Lung (tissue), 11 donors: ENCODE measurements at regions not wholly inside any gene's neighbourhood (a gene's known extent, or its start where the extent isn't known, plus 50 kb on each side); places are given as distances from the start of the nearest gene placed in this dataset.

Experiments
- ATAC-seq: fragments of 200-7000 bp; cut with Tn5 transposase; one replicate; pipeline ENCODE4 v1.9.1; 2020; ENCODE audit warnings: moderate number of reproducible peaks; ENCODE audit not compliant: insufficient read depth, low FRiP score
- DNase-seq, 3 donors: peaks; one replicate each; pipeline ENCODE4 v3.0.0-alpha.2; 2013 to 2017
- H3K27ac ChIP-seq, 2 donors: one replicate each; pipeline ENCODE4 v1.5.1; 2013; ENCODE audit warnings: mild to moderate bottlenecking in 2 of 2, moderate library complexity in 2 of 2, control low read depth in 1 of 2, inconsistent platforms in 1 of 2, low read depth in 1 of 2, low read length in 1 of 2
- H3K27me3 ChIP-seq, 3 donors: one replicate each; pipeline ENCODE4 v1.5.1; 2013; ENCODE audit warnings: low read length in 2 of 3; ENCODE audit not compliant: control insufficient read depth in 3 of 3, insufficient read depth in 3 of 3
- H3K36me3 ChIP-seq, 4 donors: one replicate each; pipeline ENCODE4 v1.5.1; 2013; ENCODE audit warnings: low read length in 4 of 4, mild to moderate bottlenecking in 1 of 4, moderate library complexity in 1 of 4; ENCODE audit not compliant: control insufficient read depth in 4 of 4, insufficient read depth in 4 of 4
- H3K4me1 ChIP-seq, 5 donors: one replicate each; pipeline ENCODE4 v1.5.1; 2013; ENCODE audit warnings: low read length in 5 of 5, mild to moderate bottlenecking in 2 of 5, moderate library complexity in 1 of 5; ENCODE audit not compliant: control insufficient read depth in 5 of 5, insufficient read depth in 5 of 5
- H3K4me3 ChIP-seq: one replicate; pipeline ENCODE4 v1.5.1; 2013; ENCODE audit warnings: mild to moderate bottlenecking, control low read depth, moderate library complexity
- H3K9ac ChIP-seq, 2 donors: one replicate each; pipeline ENCODE4 v1.5.1; 2013; ENCODE audit warnings: low read length in 2 of 2, control low read depth in 1 of 2; ENCODE audit not compliant: insufficient read depth in 1 of 2
- H3K9me3 ChIP-seq, 4 donors: one replicate each; pipeline ENCODE4 v1.5.1; 2013; ENCODE audit warnings: low read length in 3 of 4, mild to moderate bottlenecking in 1 of 4, moderate library complexity in 1 of 4; ENCODE audit not compliant: control insufficient read depth in 4 of 4, insufficient read depth in 3 of 4
- WGBS, 2 donors: extraction: QIAGEN DNeasy Blood & Tissue Kit; methylation state at CpG; one replicate each; pipeline ENCODE4 v1.1.7; 2013; 5-methylcytosine and 5-hydroxymethylcytosine counted together
- TF ChIP-seq, protein P1 (sequence below): IDR thresholded peaks from 2 replicates; pipeline ENCODE4 v1.5.1; 2012; ENCODE audit warnings: mild to moderate bottlenecking; ENCODE audit errors: control extremely low read depth, extremely low read depth
- donor health status: control.
- donor health status: control.
- donor health status: Bipolar disorder and iron deficiency.
- donor health status: healthy.
- donor health status: DM: yes; HTN: yes; CAD: no.

DNA sequence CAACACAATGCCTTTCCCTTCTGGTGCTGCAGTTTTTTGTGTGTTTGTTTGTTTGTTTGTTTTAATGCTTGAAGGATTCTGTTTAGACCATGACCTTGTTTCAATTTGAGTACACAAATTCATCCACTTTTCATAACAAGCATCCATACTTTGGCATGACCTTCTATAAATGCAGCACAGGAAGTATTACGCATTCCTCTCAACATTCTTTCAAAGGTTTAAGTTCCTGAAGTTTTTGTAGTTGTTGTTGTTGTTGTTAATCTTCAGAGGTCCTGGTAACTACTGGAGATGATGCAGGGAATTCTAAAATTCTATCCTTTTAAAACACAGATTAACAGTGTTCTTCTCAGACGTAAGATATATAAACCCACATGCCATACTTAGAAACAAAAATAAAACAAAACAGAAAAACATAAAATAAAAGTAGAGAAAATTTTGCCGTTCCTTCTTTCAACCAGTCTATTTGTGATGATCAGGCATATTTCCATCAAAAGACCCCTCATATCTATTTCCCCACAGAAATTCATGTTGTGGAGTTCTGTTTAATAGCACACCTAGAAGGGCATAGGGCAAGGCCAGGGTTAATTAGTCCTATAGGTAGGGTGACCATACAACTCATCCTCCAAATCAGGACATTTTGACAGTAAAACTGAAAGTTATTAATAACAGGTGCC lies 529.9 kb downstream of the NOVA1 start:
- Histone ChIP-seq H3K9ac (no peak overlapping the region), H3K4me3 (no peak overlapping the region), H3K4me1 (no peaks in the 10 kb centered on the region), H3K36me3 (no peaks in the 10 kb centered on the region), H3K27me3 (no peaks in the 10 kb centered on the region), H3K27ac (no peak overlapping the region), H3K9me3 (no peaks in the 10 kb centered on the region)
- no peak for DNase-seq
- TF ChIP-seq, protein P1, sequence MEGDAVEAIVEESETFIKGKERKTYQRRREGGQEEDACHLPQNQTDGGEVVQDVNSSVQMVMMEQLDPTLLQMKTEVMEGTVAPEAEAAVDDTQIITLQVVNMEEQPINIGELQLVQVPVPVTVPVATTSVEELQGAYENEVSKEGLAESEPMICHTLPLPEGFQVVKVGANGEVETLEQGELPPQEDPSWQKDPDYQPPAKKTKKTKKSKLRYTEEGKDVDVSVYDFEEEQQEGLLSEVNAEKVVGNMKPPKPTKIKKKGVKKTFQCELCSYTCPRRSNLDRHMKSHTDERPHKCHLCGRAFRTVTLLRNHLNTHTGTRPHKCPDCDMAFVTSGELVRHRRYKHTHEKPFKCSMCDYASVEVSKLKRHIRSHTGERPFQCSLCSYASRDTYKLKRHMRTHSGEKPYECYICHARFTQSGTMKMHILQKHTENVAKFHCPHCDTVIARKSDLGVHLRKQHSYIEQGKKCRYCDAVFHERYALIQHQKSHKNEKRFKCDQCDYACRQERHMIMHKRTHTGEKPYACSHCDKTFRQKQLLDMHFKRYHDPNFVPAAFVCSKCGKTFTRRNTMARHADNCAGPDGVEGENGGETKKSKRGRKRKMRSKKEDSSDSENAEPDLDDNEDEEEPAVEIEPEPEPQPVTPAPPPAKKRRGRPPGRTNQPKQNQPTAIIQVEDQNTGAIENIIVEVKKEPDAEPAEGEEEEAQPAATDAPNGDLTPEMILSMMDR: no peak
- 79 to 86% methylated on average over 3 of the region's 3 CpGs for WGBS, 2 donors
- ATAC-seq: no peak

DNA sequence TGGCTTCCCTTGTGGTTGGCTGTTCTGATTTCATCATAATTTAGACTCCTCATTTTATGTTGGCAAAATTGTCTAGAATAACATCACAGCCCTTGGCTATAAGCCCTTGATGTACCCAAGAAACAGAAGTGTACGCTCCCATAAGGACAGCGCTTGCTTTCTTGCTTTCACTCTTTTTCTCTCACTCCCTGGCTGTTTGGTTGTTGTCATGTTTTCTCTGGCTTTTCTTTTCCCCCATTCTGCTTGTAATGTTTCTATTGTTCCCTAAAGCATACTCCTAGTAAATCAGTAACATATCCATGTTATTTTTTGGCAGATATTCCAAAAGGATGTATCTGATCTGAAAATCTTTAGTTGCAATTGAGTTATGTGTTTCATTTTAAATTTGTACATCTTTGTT lies 530.5 kb downstream of the NOVA1 start:
- 92 to 96% methylated on average over 2 of the region's 2 CpGs for WGBS, 2 donors
- Histone ChIP-seq H3K27ac (no peak overlapping the region), H3K4me1 (no peaks in the 10 kb centered on the region), H3K9ac (no peak overlapping the region), H3K27me3 (no peaks in the 10 kb centered on the region), H3K36me3 (no peaks in the 10 kb centered on the region), H3K4me3 (no peak overlapping the region), H3K9me3 (no peaks in the 10 kb centered on the region)
- TF ChIP-seq, protein P1: no peak
- DNase-seq (no peak), ATAC-seq (no peak)

- H3K36me3 ChIP-seq: no peaks in the 10 kb centered on the region
- H3K4me3 ChIP-seq: no peak overlapping the region
- no peak for ATAC-seq
- peaks cover 0 to 2% (median 0%) of the 10 kb centered on the region in 4 donors for H3K9me3 ChIP-seq
- no peaks in the 10 kb centered on the region for H3K4me1 ChIP-seq
- H3K27me3 ChIP-seq: no peaks in the 10 kb centered on the region
- no peak overlapping the region for H3K27ac ChIP-seq
- no peak overlapping the region for H3K9ac ChIP-seq
- DNase-seq: no peak
- WGBS, 2 donors: 39 to 60% methylated on average over 6 of the region's 6 CpGs
- TF ChIP-seq, protein P1: no peak
Measured at GRCh38 chr14:26056036-26056616, 541.7 kb downstream of the NOVA1 start.
